Psoas muscle (tissue), 7 donors: ENCODE measurements at regions not wholly inside any gene's neighbourhood (a gene's known extent, or its start where the extent isn't known, plus 50 kb on each side); places are given as distances from the start of the nearest gene placed in this dataset.

Source experiments
- ATAC-seq, 4 donors: fragments of 200-7000 bp; cut with Tn5 transposase; one replicate each; pipeline ENCODE4 v1.9.1; 2020; ENCODE audit warnings: moderate library complexity in 3 of 4, mild to moderate bottlenecking in 2 of 4
- DNase-seq, 2 donors: peaks; one replicate each; pipeline ENCODE4 v3.0.0-alpha.2; 2020
- H3K27ac ChIP-seq: fragments of 200-600 bp; one replicate; pipeline ENCODE4 v1.8.0; 2022
- H3K27me3 ChIP-seq, 3 donors: fragments of 200-600 bp in 1 of 3; one replicate each; pipeline versions ENCODE4 v1.6.1 to v1.8.0; 2013 to 2022; ENCODE audit warnings: low read length in 2 of 3, mild to moderate bottlenecking in 2 of 3, moderate library complexity in 1 of 3; ENCODE audit not compliant: insufficient read depth in 3 of 3
- H3K36me3 ChIP-seq, 2 donors: fragments of 200-600 bp in 1 of 2; one replicate each; pipeline versions ENCODE4 v1.6.1 to v1.8.0; 2013 to 2022; ENCODE audit warnings: low read depth in 1 of 2, mild to moderate bottlenecking in 1 of 2, moderate library complexity in 1 of 2; ENCODE audit not compliant: insufficient read depth in 1 of 2
- H3K4me1 ChIP-seq: fragments of 200-600 bp; one replicate; pipeline ENCODE4 v1.8.0; 2022
- H3K4me3 ChIP-seq: fragments of 200-600 bp; one replicate; pipeline ENCODE4 v1.8.0; 2022; ENCODE audit warnings: mild to moderate bottlenecking
- H3K9me3 ChIP-seq: fragments of 200-600 bp; one replicate; pipeline ENCODE4 v1.8.0; 2022
- WGBS, 3 donors: extraction: QIAGEN DNeasy Blood & Tissue Kit; methylation state at CpG; one replicate each; pipeline versions ENCODE4 v1.1.6 to v1.1.7; 2013; 5-methylcytosine and 5-hydroxymethylcytosine counted together
- intact Hi-C, 2 donors: fragments of 100-400 bp; cut with DNase I; formaldehyde crosslinking; loops; one replicate each; pipeline versions ENCODE4 v1.11.0 to v1.14.2; 2022
- TF ChIP-seq, protein P1 (sequence below): fragments of 200-600 bp; IDR thresholded peaks from one replicate; pipeline ENCODE4 v1.8.0; 2022; ENCODE audit warnings: antibody characterized with exemption
- donor health status: healthy with polysubstance abuse.
- donor health status: DM: no; HTN: no; CAD: no; lungs with moderate emphysema.
- donor health status: Bipolar disorder and iron deficiency.
- donor health status: healthy.
- donor health status: DM: yes; HTN: yes; CAD: no.
- donor health status: DM: no; HTN: no; CAD: no.
- donor health status: DM: yes; HTN: yes; CAD: no.

DNA sequence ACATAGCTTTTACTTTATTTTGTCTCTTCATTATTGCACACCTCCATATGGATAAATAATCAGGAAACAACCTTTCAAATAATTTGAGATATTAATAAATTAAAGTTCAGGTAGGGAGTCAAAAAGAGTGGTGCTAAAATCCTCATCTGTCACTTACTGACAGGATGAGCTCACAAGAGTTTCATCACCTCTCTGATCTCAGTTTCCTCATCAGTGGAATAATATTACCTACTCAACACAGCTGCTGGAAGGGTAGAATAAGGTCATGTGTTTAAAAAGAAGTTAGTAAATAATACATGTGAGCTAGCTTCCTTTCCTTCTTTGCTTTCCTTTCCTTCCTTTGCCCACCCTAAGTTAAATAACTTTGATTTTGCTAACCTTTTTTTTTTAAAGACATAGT, 61.9 kb downstream of the RDH14 start:
- peak overlapping the region; percentile 8 for H3K27ac ChIP-seq
- H3K4me1 ChIP-seq = peaks cover 9% of the 10 kb centered on the region
- intact Hi-C loops = no loop called here
- no peaks in the 10 kb centered on the region for H3K27me3 ChIP-seq
- no peak overlapping the region for H3K4me3 ChIP-seq
- H3K36me3 ChIP-seq = no peaks in the 10 kb centered on the region
- no peaks in the 10 kb centered on the region for H3K9me3 ChIP-seq
- DNase-seq (no peak), ATAC-seq (peak; percentile 83 to 92 (median 84))
- TF ChIP-seq, protein P1, sequence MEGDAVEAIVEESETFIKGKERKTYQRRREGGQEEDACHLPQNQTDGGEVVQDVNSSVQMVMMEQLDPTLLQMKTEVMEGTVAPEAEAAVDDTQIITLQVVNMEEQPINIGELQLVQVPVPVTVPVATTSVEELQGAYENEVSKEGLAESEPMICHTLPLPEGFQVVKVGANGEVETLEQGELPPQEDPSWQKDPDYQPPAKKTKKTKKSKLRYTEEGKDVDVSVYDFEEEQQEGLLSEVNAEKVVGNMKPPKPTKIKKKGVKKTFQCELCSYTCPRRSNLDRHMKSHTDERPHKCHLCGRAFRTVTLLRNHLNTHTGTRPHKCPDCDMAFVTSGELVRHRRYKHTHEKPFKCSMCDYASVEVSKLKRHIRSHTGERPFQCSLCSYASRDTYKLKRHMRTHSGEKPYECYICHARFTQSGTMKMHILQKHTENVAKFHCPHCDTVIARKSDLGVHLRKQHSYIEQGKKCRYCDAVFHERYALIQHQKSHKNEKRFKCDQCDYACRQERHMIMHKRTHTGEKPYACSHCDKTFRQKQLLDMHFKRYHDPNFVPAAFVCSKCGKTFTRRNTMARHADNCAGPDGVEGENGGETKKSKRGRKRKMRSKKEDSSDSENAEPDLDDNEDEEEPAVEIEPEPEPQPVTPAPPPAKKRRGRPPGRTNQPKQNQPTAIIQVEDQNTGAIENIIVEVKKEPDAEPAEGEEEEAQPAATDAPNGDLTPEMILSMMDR = no peak

DNA sequence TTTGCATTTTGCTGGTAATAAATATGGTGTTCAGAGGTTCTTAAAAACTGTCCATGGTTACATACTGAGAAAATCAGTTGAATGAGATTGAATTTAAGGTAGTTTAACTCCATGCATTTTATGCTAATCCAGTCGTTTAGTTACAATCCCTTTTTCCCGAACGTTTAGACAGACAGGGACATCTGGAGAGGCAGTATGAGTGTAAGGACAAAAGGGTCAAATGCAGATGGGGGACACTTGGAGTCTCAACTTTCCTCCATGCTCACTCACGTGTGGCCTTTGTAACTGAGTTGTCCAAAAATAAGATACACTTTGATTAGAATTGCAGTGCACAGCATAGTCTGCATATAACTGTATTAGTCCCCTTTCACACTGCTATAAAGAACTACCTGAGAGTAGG, 63.9 kb downstream of the RDH14 start:
- DNase-seq (no peak), ATAC-seq (no peak)
- H3K4me1 ChIP-seq = peaks cover 9% of the 10 kb centered on the region
- H3K4me3 ChIP-seq = no peak overlapping the region
- H3K27me3 ChIP-seq = no peaks in the 10 kb centered on the region
- no peaks in the 10 kb centered on the region for H3K36me3 ChIP-seq
- no peak overlapping the region for H3K27ac ChIP-seq
- intact Hi-C loops = no loop called here
- TF ChIP-seq, protein P1 = no peak
- H3K9me3 ChIP-seq = no peaks in the 10 kb centered on the region
- WGBS, 3 donors = 25 to 31% (median 29%) methylated on average over 4 of the region's 4 CpGs

DNA sequence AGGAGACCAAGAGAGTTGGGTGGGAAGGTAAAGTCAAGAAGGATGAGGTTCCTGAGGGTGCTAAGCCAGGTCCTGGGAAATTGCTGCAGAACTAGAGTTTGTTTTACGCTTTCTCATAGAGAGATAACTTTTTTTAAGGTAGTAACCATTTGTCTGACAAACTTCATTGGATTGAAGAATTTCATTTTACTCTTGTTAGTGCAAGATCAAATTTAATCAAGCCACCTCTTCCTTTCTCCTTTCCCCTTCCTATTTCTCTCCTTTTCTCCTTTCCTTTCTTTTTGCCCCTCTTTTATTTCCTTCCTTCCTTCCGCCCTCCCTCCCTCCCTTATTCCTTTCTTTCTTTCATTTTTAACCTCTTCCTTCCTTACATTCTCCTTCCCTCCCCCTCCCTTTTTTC, 65.4 kb downstream of the RDH14 start:
- DNase-seq (no peak), ATAC-seq (no peak)
- intact Hi-C loops = no loop called here
- Histone ChIP-seq H3K4me1 (peaks cover 9% of the 10 kb centered on the region), H3K27me3 (no peaks in the 10 kb centered on the region), H3K4me3 (no peak overlapping the region), H3K27ac (no peak overlapping the region), H3K9me3 (no peaks in the 10 kb centered on the region), H3K36me3 (no peaks in the 10 kb centered on the region)
- WGBS, 3 donors = 62 to 100% (median 89%) methylated on average over 2 of the region's 2 CpGs
- TF ChIP-seq, protein P1 = no peak

DNA sequence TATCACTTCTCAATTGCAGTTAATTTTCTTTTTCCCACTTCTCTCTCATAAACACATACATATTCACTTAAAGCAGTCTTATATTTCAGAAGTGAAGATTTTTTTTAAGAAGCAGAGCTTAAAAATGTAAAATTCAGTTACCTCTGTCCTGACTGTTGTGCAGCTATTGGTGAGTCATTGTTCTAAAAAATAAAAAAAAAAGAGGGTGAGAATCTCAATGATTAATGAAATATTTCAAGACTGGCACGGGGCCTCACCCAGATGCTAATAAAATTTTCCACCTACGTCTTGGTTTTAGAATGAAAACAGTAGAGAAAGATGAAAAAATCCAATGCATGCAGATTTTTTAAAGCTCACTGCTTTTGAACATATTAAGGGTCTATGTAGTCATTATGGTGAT, 67.7 kb downstream of the RDH14 start:
- TF ChIP-seq, protein P1 = no peak
- WGBS, 3 donors = 56 to 63% (median 57%) methylated on average over 2 of the region's 2 CpGs
- intact Hi-C loops = no loop called here
- ATAC-seq (no peak), DNase-seq (no peak)
- no peaks in the 10 kb centered on the region for H3K36me3 ChIP-seq
- no peak overlapping the region for H3K4me3 ChIP-seq
- no peaks in the 10 kb centered on the region for H3K27me3 ChIP-seq
- no peaks in the 10 kb centered on the region for H3K9me3 ChIP-seq
- no peak overlapping the region for H3K27ac ChIP-seq
- peaks cover 3% of the 10 kb centered on the region for H3K4me1 ChIP-seq

DNA sequence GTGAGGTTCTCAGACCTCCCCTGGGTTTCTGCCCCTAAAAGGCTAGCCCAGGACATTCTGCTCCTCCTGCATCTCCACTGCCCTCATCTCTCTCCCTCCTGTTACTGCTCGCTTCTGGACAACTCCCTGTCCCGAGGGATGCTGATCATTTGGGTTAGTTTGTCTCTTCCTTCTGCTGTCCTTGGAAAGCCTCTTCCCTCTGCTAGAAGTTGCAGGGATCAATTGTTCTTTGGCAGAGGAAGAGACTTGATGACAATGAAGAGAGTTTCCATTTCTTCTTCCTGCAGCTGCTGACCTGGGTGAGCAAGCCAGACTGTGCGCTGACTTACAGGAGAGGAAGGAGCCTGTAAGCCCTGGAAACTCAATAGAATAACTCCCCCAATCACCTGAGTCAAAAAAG, 68.9 kb downstream of the RDH14 start:
- no peaks in the 10 kb centered on the region for H3K4me1 ChIP-seq
- DNase-seq = peak in 1 of 2 donors; percentile 62
- H3K9me3 ChIP-seq = no peaks in the 10 kb centered on the region
- no peak overlapping the region for H3K4me3 ChIP-seq
- TF ChIP-seq, protein P1 = no peak
- intact Hi-C loops = no loop called here
- ATAC-seq = peak in 2 of 4 donors; percentile 53 to 58
- WGBS, 3 donors = 62 to 68% (median 68%) methylated on average over 3 of the region's 3 CpGs
- no peak overlapping the region for H3K27ac ChIP-seq
- H3K27me3 ChIP-seq = no peaks in the 10 kb centered on the region
- no peaks in the 10 kb centered on the region for H3K36me3 ChIP-seq
